DMS153 treated with DMSO at 0.1 percent for 48 hours (cell line): ENCODE measurements at regions not wholly inside any gene's neighbourhood (a gene's known extent, or its start where the extent isn't known, plus 50 kb on each side); places are given as distances from the start of the nearest gene placed in this dataset.

Experiments
- DNase-seq: peaks from one replicate; lab custom pipeline; 2025; ENCODE audit not compliant: unreplicated experiment; lab: John Stamatoyannopoulos, UW

DNA sequence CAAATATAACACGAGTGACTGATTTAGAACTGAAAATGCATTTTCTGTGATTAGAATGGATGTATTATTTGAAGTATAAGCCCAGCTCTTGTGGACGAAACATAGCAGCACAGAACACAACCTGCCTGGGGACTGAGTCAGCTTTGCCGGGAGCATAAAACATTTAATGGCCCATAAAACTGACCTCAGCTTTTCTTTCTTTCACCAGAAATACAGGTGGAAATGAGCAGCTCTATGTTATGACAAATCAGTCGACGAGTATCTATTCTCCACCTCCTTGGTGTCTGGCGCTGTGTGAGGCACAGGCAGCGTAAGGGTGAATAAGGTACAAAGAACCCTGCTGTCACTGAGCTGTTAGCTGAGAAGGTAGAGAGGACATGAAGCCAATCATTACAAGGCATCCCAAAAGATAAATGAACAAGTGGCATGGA is 471.6 kb upstream of the AKR1E2 start:
- no peak for DNase-seq

DNA sequence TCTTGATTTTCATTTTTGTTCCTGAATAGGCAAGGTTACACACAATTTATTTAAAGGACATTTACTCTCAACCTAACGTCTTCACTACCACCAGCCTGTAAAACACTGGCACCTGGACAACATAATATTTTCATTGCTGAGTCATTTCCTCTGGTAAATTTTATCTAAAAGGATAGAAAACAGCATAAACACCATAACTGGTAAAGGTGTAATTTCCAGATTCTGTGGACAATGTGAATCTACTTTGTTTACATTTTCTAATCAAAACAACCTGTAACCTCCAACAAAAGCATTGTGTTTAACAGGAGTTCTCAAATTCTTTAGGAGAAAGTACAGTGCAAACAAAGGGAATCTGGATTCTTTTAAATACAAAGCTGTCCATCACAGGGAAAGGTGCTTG is 472.0 kb upstream of the AKR1E2 start:
- no peak for DNase-seq

DNA sequence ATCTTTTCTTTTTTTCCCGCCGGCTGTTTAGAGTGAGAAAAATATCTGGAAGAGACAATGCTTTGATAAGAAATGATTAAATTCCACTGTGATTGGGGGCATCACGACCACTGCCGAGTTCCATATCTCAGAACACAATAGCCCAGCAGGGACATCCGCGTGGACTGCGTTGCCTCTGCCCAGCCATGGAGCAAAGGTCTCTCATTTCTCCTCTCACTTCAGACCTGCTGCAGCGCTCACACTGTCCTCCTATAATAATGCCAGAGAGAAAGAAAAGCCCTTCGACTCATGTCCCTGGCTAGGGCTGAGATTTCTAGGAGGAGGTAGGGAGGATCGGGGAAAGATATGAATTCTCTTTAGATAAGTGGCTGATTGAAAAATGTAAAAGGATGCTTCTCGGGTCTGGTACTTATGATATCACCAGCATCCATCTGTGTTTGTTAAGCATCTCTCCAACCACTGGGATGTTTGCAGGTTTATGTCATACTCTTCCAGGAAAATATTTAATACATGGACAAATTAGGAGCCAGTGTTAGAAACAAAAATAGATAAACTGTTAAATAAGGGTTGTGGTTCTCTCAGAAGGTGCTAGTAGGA is 472.9 kb upstream of the AKR1E2 start:
- no peak for DNase-seq

DNA sequence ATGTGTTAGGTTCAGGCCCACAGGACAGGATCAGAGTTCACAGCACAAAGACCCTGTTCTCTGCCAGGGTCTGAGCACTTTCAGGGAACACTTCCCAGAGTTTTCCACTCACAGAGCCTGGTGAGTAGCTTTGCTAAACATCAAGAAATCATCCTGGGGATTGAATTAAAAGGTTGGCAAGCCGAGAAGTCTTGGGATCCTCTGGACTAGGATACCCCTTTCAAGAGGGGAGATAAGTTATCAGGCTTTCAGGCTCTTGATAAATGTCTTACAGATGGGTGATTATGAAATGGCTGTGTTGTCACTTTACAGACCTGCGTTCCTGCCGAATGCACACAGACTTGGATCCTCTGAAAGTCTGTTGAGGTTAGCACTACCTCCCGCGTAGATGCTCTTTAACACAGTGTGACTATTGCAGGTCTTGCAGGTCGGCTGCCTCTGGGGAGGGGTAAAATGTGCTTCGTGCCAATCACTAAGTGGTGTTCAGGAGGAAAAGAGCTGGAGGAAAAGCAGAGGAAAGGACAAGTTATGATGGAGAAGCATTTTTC is 473.5 kb upstream of the AKR1E2 start:
- DNase-seq, result no peak

DNA sequence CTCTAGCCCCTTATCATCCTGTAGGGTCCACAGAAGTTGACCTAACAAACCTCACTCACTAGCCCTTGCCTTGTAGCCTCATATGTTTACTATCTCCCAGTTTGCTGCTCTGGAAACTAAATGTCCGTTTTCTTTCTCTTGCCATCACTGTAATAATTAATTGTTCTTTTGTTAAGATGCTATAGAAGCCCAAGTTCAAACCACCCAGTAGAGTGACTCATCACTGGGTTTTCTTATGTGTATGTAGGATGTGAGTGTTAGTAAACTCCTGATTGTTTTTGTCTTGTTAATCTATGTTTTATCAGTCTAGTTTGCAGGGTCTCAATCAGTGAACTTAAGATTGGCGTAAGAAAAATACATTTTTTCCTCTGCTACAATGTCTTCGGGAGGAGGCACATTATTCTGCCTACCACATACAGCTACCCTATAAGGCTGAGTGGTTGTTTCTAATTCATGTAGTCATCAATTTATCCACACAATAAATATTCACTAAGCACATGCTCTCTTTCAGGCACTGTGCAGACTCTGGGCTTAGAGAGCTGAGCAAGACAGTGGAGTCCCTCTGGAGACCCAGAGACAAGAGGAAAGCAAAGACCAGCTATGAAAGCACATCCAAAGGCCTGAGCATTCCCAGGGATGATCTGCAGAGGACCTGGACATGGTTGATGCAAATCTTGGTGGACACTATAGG is 474.1 kb upstream of the AKR1E2 start:
- no peak for DNase-seq

DNA sequence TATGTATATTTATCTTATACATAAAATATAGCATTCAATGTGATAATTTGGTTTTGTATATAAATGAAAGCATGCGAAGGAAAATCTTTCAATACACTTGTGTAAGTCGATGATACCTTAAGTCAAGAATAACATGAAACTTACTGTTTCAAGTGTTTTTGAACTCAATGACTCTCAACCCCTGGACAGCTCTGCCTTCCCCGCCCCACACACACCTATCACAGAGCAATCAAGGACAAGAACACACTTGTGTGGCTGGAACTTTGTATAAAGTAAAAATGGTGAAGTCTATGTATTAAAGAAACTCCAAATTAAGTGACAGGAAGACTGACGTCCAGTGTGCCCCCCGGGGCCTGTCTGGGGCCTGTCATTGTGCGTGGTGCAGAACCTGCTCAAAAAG is 478.6 kb upstream of the AKR1E2 start:
- no peak for DNase-seq

DNA sequence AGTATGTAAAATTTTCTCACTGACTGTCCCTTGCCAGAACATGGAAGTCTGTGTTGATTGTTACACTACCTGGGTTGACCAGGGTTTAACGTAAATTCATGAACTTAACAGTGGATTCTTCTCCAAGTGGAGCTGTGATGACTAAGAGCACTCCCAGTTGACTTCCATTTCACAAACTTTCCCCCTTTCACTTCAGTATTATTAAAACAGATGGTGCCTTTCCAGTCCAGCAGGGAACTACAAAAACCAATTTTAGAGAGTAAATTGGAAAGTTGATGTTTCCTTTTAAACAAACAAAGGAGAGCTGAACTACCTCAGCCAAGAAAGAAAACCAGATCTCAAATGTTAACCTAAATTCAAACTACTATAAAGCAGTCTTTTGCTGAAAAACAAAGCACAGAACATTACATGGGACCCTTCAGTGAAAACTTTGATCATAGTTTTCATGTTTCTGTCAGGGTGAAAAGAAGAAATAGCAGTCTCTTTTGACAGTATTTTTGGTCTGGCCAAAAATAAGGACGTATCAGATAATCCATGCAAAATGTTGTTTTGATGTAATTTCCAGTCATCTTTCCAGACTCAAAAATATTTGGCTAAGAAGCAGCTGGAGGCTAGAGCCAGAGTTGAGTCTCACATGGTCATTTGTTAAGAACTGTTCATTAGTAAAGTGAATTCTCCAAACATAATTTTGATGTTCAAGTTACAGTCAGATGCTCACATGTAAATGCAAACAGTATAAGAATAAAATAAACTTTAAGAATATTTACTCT is 479.9 kb upstream of the AKR1E2 start:
- no peak for DNase-seq

DNA sequence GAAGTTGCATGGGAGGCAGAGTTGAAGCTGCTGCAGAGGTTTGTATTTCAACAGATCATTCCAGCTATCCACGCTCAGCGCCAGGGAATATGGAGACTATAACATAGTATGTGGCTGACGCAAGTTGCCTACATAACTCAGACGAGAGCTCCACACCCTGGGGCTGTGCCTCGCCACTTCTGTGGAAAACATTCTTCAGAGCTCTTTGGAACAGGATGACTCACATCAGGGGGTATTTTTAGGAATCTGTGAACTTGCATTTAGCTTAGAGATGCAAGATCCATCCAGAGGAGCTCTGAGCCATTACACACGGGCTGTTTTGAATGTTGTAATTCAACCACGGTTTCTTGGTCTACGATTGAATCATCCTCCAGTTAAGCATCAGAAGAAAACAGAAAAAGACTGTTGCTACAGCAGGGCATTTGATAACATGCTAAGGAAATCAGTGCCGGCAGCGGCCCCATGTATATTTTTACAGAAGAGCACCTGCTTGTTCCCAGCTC is 481.5 kb upstream of the AKR1E2 start:
- no peak for DNase-seq

DNA sequence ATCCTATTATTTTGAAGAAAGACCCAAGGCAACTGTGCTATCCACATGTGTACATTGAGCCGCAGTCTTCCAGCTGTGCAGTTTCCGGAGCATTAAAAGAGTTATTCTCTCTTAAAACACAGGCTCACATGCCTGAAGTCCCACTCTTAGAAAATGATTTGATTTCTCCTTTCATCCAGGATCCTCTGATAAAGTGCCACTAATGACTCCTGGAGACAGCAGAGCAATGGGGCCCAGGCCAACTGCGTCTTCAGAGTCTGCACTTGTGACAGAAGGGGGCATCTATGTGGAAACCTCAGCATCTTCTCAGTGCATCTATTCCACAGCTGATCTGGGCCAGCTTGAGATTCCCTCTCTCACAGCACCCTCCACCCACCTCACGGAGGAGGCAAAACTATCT is 482.1 kb upstream of the AKR1E2 start:
- no peak for DNase-seq

DNA sequence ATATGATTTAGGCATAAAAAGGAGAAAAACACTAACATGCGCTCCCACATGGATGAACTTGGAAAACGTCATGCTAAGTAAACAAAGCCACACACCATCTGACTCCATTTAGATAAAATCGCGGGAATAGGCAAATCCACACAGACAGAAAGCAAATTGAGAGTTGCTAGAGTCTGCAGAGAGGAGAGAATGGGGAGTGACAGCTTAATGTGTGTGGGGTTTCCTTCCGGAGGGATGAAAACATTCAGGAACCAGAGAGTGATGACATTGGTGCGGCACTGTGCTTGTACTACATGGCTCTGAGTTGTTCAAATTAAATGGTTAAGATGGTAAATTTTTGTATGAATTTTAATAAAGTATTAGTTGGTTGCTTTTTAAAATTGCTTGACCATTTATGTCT is 482.9 kb upstream of the AKR1E2 start:
- DNase-seq, result no peak

DNA sequence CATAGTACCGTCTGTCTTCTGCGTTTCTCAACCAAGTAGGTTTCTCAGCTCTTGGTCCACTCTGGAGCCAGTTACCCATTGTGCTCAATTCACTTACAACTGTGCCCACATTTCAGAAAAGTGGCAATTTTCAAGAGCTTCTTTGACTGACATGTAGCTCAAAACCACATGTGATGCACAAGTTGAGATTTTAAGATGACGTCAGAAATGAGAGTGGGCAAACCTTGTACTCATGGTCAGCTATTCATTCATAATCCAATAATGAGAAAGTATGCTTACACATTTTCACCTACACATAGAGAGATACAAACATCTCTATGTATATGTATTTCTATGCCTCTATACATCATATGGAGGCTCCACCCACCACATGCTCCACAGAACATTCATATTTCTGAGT is 487.2 kb upstream of the AKR1E2 start:
- no peak for DNase-seq

DNA sequence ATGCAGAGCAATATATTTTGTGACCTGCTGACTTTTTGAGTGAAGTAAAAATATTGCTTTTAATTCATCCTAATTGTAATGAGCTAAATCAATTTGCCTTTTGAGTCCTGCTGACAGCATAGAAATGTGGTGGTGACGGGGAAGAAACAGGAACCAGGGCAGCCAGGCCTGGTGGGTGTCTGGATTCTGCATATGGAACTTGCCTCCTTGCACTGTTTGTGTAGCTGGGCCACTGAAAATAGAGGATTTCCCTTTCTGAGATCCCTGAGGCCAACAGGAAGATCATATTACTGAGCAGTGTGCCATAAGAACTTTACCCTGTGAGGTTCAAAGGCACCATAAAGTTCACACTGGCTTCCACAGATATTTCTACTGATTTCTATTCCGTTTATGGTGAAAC is 488.4 kb upstream of the AKR1E2 start:
- DNase-seq, result no peak

DNA sequence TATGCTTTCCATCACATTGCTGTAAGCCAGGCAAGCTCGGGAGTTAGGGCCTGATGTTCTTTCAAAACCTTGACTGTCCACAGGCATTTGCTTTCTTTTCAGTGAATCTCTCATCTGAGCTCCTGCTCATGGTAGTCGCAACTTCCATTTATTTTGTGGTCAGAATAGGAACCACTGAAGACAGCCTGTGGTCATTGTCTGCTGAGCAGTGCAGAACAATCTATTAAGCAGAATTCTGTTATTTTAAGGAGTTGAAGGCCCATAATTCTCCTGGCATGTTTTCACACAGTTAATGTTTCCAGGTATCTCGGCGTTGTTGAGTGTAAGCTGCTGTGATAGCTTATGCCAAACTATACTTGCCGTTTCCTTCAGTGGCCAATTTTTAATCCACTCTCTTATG is 491.1 kb upstream of the AKR1E2 start:
- DNase-seq, result no peak

DNA sequence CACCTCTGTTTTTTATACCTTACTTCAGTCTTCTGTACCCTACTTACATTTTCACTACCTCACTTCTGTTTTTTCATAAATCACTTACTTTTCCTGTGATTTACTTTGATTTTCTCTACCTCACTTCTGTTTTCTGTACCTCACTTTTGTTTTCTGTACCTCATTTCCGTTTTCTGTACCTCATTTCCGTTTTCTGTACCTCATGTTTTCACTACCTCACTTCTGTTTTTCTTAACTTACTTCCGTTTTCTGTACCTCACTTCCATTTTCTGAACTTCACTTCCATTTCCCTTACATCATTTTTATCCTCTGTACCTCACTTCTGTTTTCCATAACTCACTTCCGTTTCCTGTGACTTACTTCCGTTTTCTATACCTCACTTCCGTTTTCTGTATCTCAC is 492.0 kb upstream of the AKR1E2 start:
- no peak for DNase-seq

DNA sequence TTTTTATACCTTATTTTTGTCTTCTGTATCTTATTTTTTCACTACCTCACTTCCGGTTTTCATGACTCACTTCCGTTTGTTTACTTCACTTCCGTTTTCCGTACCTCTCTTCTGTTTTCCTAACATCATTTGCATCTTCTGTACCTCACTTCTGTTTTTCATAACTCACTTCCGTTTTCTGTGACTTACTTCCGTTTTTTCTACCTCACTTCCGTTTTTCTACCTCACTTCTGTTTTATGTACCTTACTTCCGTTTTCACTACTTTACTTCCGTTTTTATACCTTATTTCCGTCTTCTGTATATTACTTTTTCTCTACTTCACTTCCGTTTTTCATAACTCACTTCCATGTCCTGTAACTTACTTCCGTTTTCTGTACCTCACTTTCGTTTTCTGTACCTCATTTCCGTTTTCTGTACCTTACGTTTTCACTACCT is 492.5 kb upstream of the AKR1E2 start:
- DNase-seq, result no peak

DNA sequence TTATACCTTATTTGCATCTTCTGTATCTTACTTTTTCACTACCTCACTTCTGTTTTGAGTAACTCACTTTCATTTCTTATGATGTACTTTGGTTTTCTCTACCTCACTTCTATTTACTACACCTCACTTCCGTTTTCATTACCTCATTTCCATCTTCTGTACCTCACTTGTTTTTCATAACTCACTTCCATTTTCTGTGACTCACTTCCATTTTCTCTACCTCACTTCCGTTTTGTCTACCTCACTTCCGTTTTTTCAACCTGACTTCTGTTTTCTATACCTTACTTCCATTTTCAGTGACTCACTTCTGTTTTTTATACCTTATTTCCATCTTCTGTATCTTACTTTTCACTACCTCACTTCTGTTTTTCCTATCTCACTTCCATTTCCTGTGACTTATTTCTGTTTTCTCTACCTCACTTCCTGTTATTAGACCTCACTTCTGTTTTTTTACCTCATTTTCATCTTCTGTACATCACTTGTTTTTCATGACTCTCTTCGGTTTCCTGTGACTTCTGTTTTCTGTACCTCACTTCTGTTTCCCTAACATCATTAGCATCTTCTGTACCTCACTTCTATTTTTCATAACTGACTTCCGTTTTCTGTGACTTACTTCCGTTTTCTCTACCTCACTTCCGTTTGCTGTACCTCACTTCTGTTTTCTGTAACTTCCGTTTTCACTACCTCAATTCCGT is 493.1 kb upstream of the AKR1E2 start:
- no peak for DNase-seq

DNA sequence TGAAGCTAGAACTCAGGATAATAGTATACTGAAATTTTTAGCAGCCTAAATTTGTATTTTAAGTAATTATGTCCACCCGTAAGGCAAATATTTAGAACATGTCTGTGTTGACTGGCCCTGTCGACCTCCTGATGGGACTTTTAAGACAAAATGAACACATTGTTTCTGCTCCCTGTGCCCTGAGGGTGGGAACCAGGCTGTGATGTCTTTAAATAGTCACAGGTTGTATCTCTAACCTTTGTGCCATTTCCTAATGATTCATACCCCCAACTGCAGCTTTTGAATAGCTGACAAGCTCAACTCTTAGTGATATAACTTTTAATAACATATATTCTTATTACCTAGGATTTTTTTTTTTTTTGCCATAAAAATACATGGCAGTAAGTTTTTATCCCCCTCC is 494.9 kb upstream of the AKR1E2 start:
- no peak for DNase-seq

DNA sequence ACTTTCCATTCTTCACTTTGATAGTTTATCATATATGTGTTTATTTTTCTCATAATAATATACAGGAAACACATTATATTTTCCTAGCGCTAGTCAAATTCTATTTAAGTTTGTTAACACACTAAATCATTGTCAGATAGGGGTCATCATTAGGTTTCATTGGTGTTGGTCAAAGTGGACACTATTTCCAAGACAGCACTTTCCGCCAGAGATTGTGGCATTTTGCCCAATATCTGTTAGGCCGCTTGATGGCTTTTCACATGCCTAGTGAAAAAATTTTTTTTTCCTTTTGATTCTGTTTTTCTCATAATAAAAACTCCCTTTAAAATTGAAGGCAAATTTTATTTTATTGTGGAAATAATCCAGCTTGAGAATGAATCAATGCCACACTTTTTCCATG is 495.4 kb upstream of the AKR1E2 start:
- DNase-seq, result no peak

DNA sequence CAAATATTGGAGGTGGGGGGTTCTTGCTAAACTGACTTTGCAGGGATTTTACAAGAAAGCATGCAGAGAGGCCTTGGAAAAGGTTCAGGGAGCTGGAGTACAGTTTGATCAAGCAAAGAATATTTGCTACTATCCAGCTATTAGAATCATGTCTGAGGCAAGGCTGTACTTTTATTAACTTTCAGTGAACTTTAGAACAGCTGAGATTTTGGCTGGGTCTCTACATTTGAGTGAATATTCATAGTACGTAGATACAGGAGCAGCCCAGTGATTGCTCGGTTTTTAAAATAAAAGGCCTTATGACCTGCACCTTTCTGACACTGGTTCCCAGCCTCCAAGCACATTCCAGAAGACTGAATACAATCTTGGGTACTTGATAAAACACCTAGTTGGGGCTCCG is 496.8 kb upstream of the AKR1E2 start:
- no peak for DNase-seq

DNA sequence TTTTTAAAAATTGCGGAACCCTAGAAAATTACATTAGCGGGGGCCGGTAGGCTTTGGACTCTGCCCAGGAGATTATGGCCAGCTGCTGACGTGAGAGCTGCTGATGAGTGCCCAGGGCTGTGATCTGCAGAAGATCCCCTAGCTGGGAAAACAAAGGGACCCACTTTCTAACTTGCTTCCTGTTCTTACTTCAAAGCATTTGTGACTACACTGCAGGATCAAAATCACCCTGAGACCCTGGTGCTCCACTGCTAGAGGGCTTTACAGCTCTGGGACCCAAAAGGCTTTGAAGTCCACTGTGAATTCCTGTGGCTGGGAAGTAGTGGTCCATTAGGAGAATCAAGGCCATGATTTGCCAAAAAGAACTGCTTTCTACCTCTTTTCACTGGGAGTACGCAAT is 499.4 kb upstream of the AKR1E2 start:
- no peak for DNase-seq

DNA sequence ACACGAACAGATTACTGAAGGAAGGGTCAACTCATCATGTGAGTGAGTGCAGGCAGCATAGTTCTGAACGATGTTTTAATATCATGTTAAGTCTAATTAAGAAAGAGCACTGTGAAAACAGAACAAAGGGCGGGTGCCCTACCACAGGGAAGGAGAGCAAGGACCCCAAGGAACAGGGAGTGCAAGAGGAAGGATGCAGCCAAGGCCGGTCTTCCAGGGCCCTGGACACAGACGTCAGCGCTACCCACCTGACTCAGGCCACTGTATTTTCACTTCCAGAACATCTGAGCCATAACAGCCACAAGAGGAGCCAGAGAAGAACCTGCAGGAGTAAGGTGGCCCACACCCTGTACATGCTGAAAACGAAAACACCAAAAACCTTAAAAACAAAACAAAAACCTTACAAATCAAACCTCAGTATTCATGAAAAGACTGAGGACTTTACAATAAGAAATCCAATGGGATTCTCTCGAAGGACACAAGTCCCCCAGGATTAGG is 506.1 kb upstream of the AKR1E2 start:
- no peak for DNase-seq
